Effector memory CD8-positive, alpha-beta T cell (primary cell): ENCODE measurements at regions not wholly inside any gene's neighbourhood (a gene's known extent, or its start where the extent isn't known, plus 50 kb on each side); places are given as distances from the start of the nearest gene placed in this dataset.

Experiments used
- ATAC-seq: fragments of 150-1000 bp; cut with Tn5 transposase; replicated peaks from 2 replicates; pipeline ENCODE4 v1.10.0; 2021; ENCODE audit warnings: mild to moderate bottlenecking, moderate library complexity
- DNase-seq, 3 experiments: peaks; one replicate each; pipeline ENCODE4 v3.0.0; 2021
- H3K27ac Mint-ChIP-seq, 2 donors: one replicate each; pipeline ENCODE4 v1.8.0; 2022; ENCODE audit warnings: mild to moderate bottlenecking in 2 of 2, mixed read lengths in 2 of 2, moderate library complexity in 2 of 2
- H3K27me3 Mint-ChIP-seq, 2 donors: one replicate each; pipeline ENCODE4 v1.8.0; 2022; ENCODE audit warnings: mixed read lengths in 2 of 2
- H3K36me3 Mint-ChIP-seq: one replicate; pipeline ENCODE4 v1.8.0; 2022; ENCODE audit warnings: mild to moderate bottlenecking, moderate library complexity, mixed read lengths; ENCODE audit not compliant: insufficient read depth
- H3K4me1 Mint-ChIP-seq, 2 donors: one replicate each; pipeline ENCODE4 v1.8.0; 2022; ENCODE audit warnings: low read depth in 2 of 2, mixed read lengths in 2 of 2
- H3K4me3 Mint-ChIP-seq, 2 donors: one replicate each; pipeline ENCODE4 v1.8.0; 2022; ENCODE audit warnings: mild to moderate bottlenecking in 2 of 2, mixed read lengths in 2 of 2, moderate library complexity in 2 of 2
- H3K9me3 Mint-ChIP-seq, 2 donors: one replicate each; pipeline ENCODE4 v1.8.0; 2022; ENCODE audit warnings: mixed read lengths in 2 of 2

GRCh38 chr15:70447928-70448698 is 315.2 kb downstream of the UACA start:
- peak overlapping the region; percentile 16 to 91 for H3K27ac Mint-ChIP-seq
- DNase-seq (peak; percentile 41 to 45 (median 45)), ATAC-seq (peak; percentile 81)
- H3K4me3 Mint-ChIP-seq = peak overlapping the region; percentile 70 to 75
- peaks cover 14 to 68% of the 10 kb centered on the region in 2 donors for H3K27me3 Mint-ChIP-seq
- no peaks in the 10 kb centered on the region for H3K9me3 Mint-ChIP-seq
- H3K4me1 Mint-ChIP-seq = peaks cover 24 to 37% of the 10 kb centered on the region in 2 donors
- peaks cover 3% of the 10 kb centered on the region for H3K36me3 Mint-ChIP-seq

- H3K36me3 Mint-ChIP-seq = peaks cover 3% of the 10 kb centered on the region
- H3K4me3 Mint-ChIP-seq = peak overlapping the region; percentile 70 to 75
- peaks cover 14 to 74% of the 10 kb centered on the region in 2 donors for H3K27me3 Mint-ChIP-seq
- H3K27ac Mint-ChIP-seq = peak overlapping the region; percentile 16 to 91
- ATAC-seq (no peak), DNase-seq (no peak)
- peaks cover 24 to 39% of the 10 kb centered on the region in 2 donors for H3K4me1 Mint-ChIP-seq
- no peaks in the 10 kb centered on the region for H3K9me3 Mint-ChIP-seq
These were observed 315.8 kb downstream of the UACA start for GRCh38 chr15:70447521-70447920.

- H3K27ac Mint-ChIP-seq = peak overlapping the region in 1 of 2 donors; percentile 91
- no peaks in the 10 kb centered on the region for H3K9me3 Mint-ChIP-seq
- DNase-seq (no peak), ATAC-seq (no peak)
- no peaks in the 10 kb centered on the region for H3K36me3 Mint-ChIP-seq
- H3K4me1 Mint-ChIP-seq = peaks cover 24 to 35% of the 10 kb centered on the region in 2 donors
- no peak overlapping the region for H3K4me3 Mint-ChIP-seq
- peaks cover 18 to 79% of the 10 kb centered on the region in 2 donors for H3K27me3 Mint-ChIP-seq
These were observed 316.3 kb downstream of the UACA start for GRCh38 chr15:70447081-70447480.

GRCh38 chr15:70443486-70444273 is 319.7 kb downstream of the UACA start:
- Mint-ChIP-seq H3K36me3 (peaks cover 3% of the 10 kb centered on the region), H3K27me3 (peaks cover 17 to 78% of the 10 kb centered on the region in 2 donors), H3K4me1 (peaks cover 17 to 23% of the 10 kb centered on the region in 2 donors), H3K9me3 (no peaks in the 10 kb centered on the region), H3K27ac (no peak overlapping the region), H3K4me3 (no peak overlapping the region)
- ATAC-seq (no peak), DNase-seq (no peak)

GRCh38 chr15:70442616-70443321 is 320.6 kb downstream of the UACA start:
- peaks cover 8 to 15% of the 10 kb centered on the region in 2 donors for H3K4me1 Mint-ChIP-seq
- no peak for DNase-seq
- H3K27ac Mint-ChIP-seq = peak overlapping the region in 1 of 2 donors; percentile 1
- no peaks in the 10 kb centered on the region for H3K9me3 Mint-ChIP-seq
- H3K36me3 Mint-ChIP-seq = peaks cover 3% of the 10 kb centered on the region
- H3K4me3 Mint-ChIP-seq = no peak overlapping the region
- peaks cover 17 to 69% of the 10 kb centered on the region in 2 donors for H3K27me3 Mint-ChIP-seq
- ATAC-seq = no peak

GRCh38 chr15:70442211-70442610 is 321.1 kb downstream of the UACA start:
- ATAC-seq (no peak), DNase-seq (no peak)
- H3K27me3 Mint-ChIP-seq = peaks cover 17 to 64% of the 10 kb centered on the region in 2 donors
- peaks cover 3% of the 10 kb centered on the region for H3K36me3 Mint-ChIP-seq
- peak overlapping the region in 1 of 2 donors; percentile 1 for H3K27ac Mint-ChIP-seq
- peaks cover 5 to 9% of the 10 kb centered on the region in 2 donors for H3K4me1 Mint-ChIP-seq
- no peak overlapping the region for H3K4me3 Mint-ChIP-seq
- H3K9me3 Mint-ChIP-seq = no peaks in the 10 kb centered on the region

GRCh38 chr15:70440416-70441138 is 322.8 kb downstream of the UACA start:
- H3K36me3 Mint-ChIP-seq = peaks cover 3% of the 10 kb centered on the region
- H3K27me3 Mint-ChIP-seq = peaks cover 17 to 54% of the 10 kb centered on the region in 2 donors
- ATAC-seq (no peak), DNase-seq (no peak)
- H3K4me3 Mint-ChIP-seq = no peak overlapping the region
- H3K4me1 Mint-ChIP-seq = peaks cover 6 to 8% of the 10 kb centered on the region in 2 donors
- no peak overlapping the region for H3K27ac Mint-ChIP-seq
- H3K9me3 Mint-ChIP-seq = no peaks in the 10 kb centered on the region

GRCh38 chr15:70439880-70440279 is 323.5 kb downstream of the UACA start:
- no peak for DNase-seq
- Mint-ChIP-seq H3K27ac (no peak overlapping the region), H3K4me1 (peaks cover 13% of the 10 kb centered on the region in 2 donors), H3K36me3 (peaks cover 3% of the 10 kb centered on the region), H3K9me3 (no peaks in the 10 kb centered on the region), H3K27me3 (peaks cover 17 to 52% of the 10 kb centered on the region in 2 donors), H3K4me3 (no peak overlapping the region)
- ATAC-seq = no peak

GRCh38 chr15:70439304-70439877 is 324.0 kb downstream of the UACA start:
- DNase-seq = no peak
- ATAC-seq = no peak
- H3K27me3 Mint-ChIP-seq = peaks cover 13 to 47% of the 10 kb centered on the region in 2 donors
- H3K4me1 Mint-ChIP-seq = peaks cover 14 to 16% of the 10 kb centered on the region in 2 donors
- no peak overlapping the region for H3K4me3 Mint-ChIP-seq
- no peak overlapping the region for H3K27ac Mint-ChIP-seq
- H3K9me3 Mint-ChIP-seq = no peaks in the 10 kb centered on the region
- peaks cover 3% of the 10 kb centered on the region for H3K36me3 Mint-ChIP-seq

- H3K27me3 Mint-ChIP-seq = peaks cover 11 to 41% of the 10 kb centered on the region in 2 donors
- ATAC-seq = no peak
These were observed 324.6 kb downstream of the UACA start for GRCh38 chr15:70438776-70439175.

GRCh38 chr15:70437882-70438451 is 325.4 kb downstream of the UACA start:
- DNase-seq (no peak), ATAC-seq (no peak)
- peaks cover 14 to 16% of the 10 kb centered on the region in 2 donors for H3K4me1 Mint-ChIP-seq

More at GRCh38 chr15:70438776-70439175, 324.6 kb downstream of the UACA start:
- peaks cover 14 to 16% of the 10 kb centered on the region in 2 donors for H3K4me1 Mint-ChIP-seq
- H3K36me3 Mint-ChIP-seq = peaks cover 3% of the 10 kb centered on the region
- DNase-seq = no peak
- no peaks in the 10 kb centered on the region for H3K9me3 Mint-ChIP-seq
- no peak overlapping the region for H3K27ac Mint-ChIP-seq
- H3K4me3 Mint-ChIP-seq = no peak overlapping the region

GRCh38 chr15:70437089-70437488 is 326.3 kb downstream of the UACA start:
- Mint-ChIP-seq H3K4me3 (no peak overlapping the region), H3K27me3 (peaks cover 7 to 24% of the 10 kb centered on the region in 2 donors), H3K27ac (no peak overlapping the region), H3K36me3 (peaks cover 3% of the 10 kb centered on the region), H3K9me3 (no peaks in the 10 kb centered on the region), H3K4me1 (peaks cover 12 to 16% of the 10 kb centered on the region in 2 donors)
- ATAC-seq (no peak), DNase-seq (no peak)

More at GRCh38 chr15:70437882-70438451, 325.4 kb downstream of the UACA start:
- H3K9me3 Mint-ChIP-seq = no peaks in the 10 kb centered on the region
- H3K4me3 Mint-ChIP-seq = no peak overlapping the region
- peaks cover 3% of the 10 kb centered on the region for H3K36me3 Mint-ChIP-seq
- no peak overlapping the region for H3K27ac Mint-ChIP-seq
- peaks cover 11 to 33% of the 10 kb centered on the region in 2 donors for H3K27me3 Mint-ChIP-seq
